HepG2 (cell line): ENCODE measurements at regions not wholly inside any gene's neighbourhood (a gene's known extent, or its start where the extent isn't known, plus 50 kb on each side); places are given as distances from the start of the nearest gene placed in this dataset.

ENCODE experiments used
- ATAC-seq: fragments of 200-7000 bp; cut with Tn5 transposase; 3 replicates; pipeline ENCODE4 v1.9.1; 2020; ENCODE audit warnings: mild to moderate bottlenecking, moderate library complexity
- BruUV-seq: library from RNA; stranded (reverse); fragments of 400-500 nt; replicated peaks from 2 replicates; lab custom pipeline; 2021; lab: Mats Ljungman, UMichigan
- CTCF ChIA-PET: fragments of 300-600 bp; formaldehyde crosslinking; extraction: SDS; loops from one replicate; lab custom pipeline; 2021; ENCODE audit warnings: low total read pairs, inconsistent platforms, low intra/inter-chr PET ratio; lab: Yijun Ruan, JAX
- POLR2A ChIA-PET: fragments of 350-600 bp; sonication (Branson Sonifier 250); formaldehyde crosslinking; loops from one replicate; lab custom pipeline; 2020; ENCODE audit warnings: antibody characterized with exemption, inconsistent platforms; lab: Yijun Ruan, JAX
- DNase-seq: peaks from one replicate; pipeline ENCODE4 v3.0.0-alpha.2; 2015; ENCODE audit warnings: low spot score
- FAIRE-seq: peaks from 3 replicates; lab custom pipeline; 2011; peaks lifted over from hg19 to GRCh38; lab: Jason Lieb, UNC
- H2AFZ ChIP-seq: one replicate; pipeline ENCODE4 v1.6.1; 2011; ENCODE audit warnings: low read length, inconsistent platforms
- H3K27ac ChIP-seq: fragments of 300-600 bp; 3 replicates; pipeline ENCODE4 v1.8.0; 2011; ENCODE audit warnings: mixed run types, mild to moderate bottlenecking, mixed read lengths, low read length, inconsistent platforms; ENCODE audit not compliant: insufficient read depth; ENCODE audit errors: extremely low read length
- H3K27me3 ChIP-seq, 2 experiments: fragments of 200-600 bp in 1 of 2; 2 replicates in 1 of 2; 3 replicates in 1 of 2; pipeline versions ENCODE4 v1.6.0 to v1.8.0; 2011; ENCODE audit warnings: low read length in 2 of 2, mild to moderate bottlenecking in 2 of 2, moderate library complexity in 2 of 2, inconsistent platforms in 1 of 2; ENCODE audit not compliant: insufficient read depth in 2 of 2, control insufficient read depth in 1 of 2
- H3K36me3 ChIP-seq, 2 experiments: fragments of 200-600 bp in 1 of 2; replicated peaks in 1 of 2; 2 replicates in 1 of 2; 3 replicates in 1 of 2; pipeline versions ENCODE4 v1.5.1 to v1.8.0; 2011; ENCODE audit warnings: low read length in 2 of 2, inconsistent platforms in 1 of 2; ENCODE audit not compliant: insufficient read depth in 2 of 2, control insufficient read depth in 1 of 2
- H3K4me1 ChIP-seq: 2 replicates; pipeline ENCODE4 v1.5.1; 2012; ENCODE audit warnings: low read length, inconsistent platforms; ENCODE audit not compliant: insufficient read depth
- H3K4me2 ChIP-seq: 2 replicates; pipeline ENCODE4 v1.6.0; 2011; ENCODE audit warnings: low read depth, low read length, inconsistent platforms
- H3K4me3 ChIP-seq, 3 experiments: fragments of 200-600 bp in 1 of 3; sonication (generic), shearing (Covaris generic) in 1 of 3; replicated peaks in 1 of 3; 2 replicates each; pipeline ENCODE4 v1.5.1; 2011 to 2016; ENCODE audit warnings: low read length in 3 of 3, inconsistent platforms in 2 of 3, low read depth in 2 of 3, mild to moderate bottlenecking in 2 of 3, control low read depth in 1 of 3, mixed read lengths in 1 of 3; ENCODE audit not compliant: insufficient read depth in 1 of 3
- H3K79me2 ChIP-seq: one replicate; pipeline ENCODE4 v1.6.1; 2011; ENCODE audit warnings: low read length, inconsistent platforms; ENCODE audit not compliant: insufficient read depth
- H3K9ac ChIP-seq: 2 replicates; pipeline ENCODE4 v1.6.0; 2011; ENCODE audit warnings: mild to moderate bottlenecking, low read depth, low read length, inconsistent platforms; ENCODE audit not compliant: insufficient read depth
- H3K9me3 ChIP-seq: 2 replicates; pipeline ENCODE4 v1.5.1; 2012; ENCODE audit warnings: mild to moderate bottlenecking, low read length
- H4K20me1 ChIP-seq: 2 replicates; pipeline ENCODE4 v1.6.0; 2011; ENCODE audit warnings: inconsistent platforms, mild to moderate bottlenecking, low read length, moderate library complexity; ENCODE audit not compliant: insufficient read depth
- FLYWCH1 ChIP-seq: sonication (generic); formaldehyde crosslinking; IDR thresholded peaks from 2 replicates; pipeline ENCODE4 v1.8.1; 2023; ENCODE audit warnings: mild to moderate bottlenecking, missing genetic modification reagents
- KDM5B ChIP-seq: sonication (generic); formaldehyde crosslinking; IDR thresholded peaks from 2 replicates; pipeline ENCODE4 v1.4.0; 2020; ENCODE audit warnings: missing genetic modification reagents, mild to moderate bottlenecking, borderline replicate concordance
- MXD1 ChIP-seq: sonication (generic); formaldehyde crosslinking; IDR thresholded peaks from 2 replicates; pipeline ENCODE4 v1.4.0; 2020; ENCODE audit warnings: mild to moderate bottlenecking, missing genetic modification reagents
- NFATC3 ChIP-seq: sonication (generic); formaldehyde crosslinking; IDR thresholded peaks from 2 replicates; pipeline ENCODE4 v1.5.1; 2020; ENCODE audit warnings: mild to moderate bottlenecking, missing genetic modification reagents
- NR2C2 ChIP-seq: sonication (generic); formaldehyde crosslinking; IDR thresholded peaks from 2 replicates; pipeline ENCODE4 v1.4.0; 2020; ENCODE audit warnings: missing genetic modification reagents, mild to moderate bottlenecking, moderate library complexity, borderline replicate concordance
- RAD21 ChIP-seq: fragments of 450-650 bp; formaldehyde crosslinking; IDR thresholded peaks from 2 replicates; pipeline ENCODE4 v1.5.0; 2020; ENCODE audit warnings: mild to moderate bottlenecking
- RARG ChIP-seq: sonication (generic); formaldehyde crosslinking; IDR thresholded peaks from 2 replicates; pipeline ENCODE4 v1.4.0; 2020; ENCODE audit warnings: low read depth, mild to moderate bottlenecking, missing genetic modification reagents
- RBM39 ChIP-seq: fragments of 200-400 bp; formaldehyde crosslinking; IDR thresholded peaks from one replicate; pipeline ENCODE4 v1.6.1; 2018; ENCODE audit warnings: antibody characterized with exemption, mild to moderate bottlenecking, low read depth, low read length; ENCODE audit not compliant: poor library complexity, severe bottlenecking
- SMARCE1 ChIP-seq: fragments of 450-650 bp; IDR thresholded peaks from 2 replicates; pipeline ENCODE4 v1.6.1; 2017; ENCODE audit warnings: borderline replicate concordance
- TEAD2 ChIP-seq: sonication (generic); formaldehyde crosslinking; IDR thresholded peaks from 2 replicates; pipeline ENCODE4 v1.9.0; 2021; ENCODE audit warnings: missing genetic modification reagents
- TP53 ChIP-seq: sonication (generic); formaldehyde crosslinking; conservative IDR thresholded peaks from 2 replicates; pipeline ENCODE4 v1.4.0; 2020; ENCODE audit warnings: missing genetic modification reagents
- ZNF121 ChIP-seq: sonication (generic); formaldehyde crosslinking; IDR thresholded peaks from 2 replicates; pipeline ENCODE4 v1.5.0; 2020; ENCODE audit warnings: mild to moderate bottlenecking, missing genetic modification reagents
- WGBS: methylation state at CpG from one replicate; pipeline ENCODE4 v1.1.6; 2017; ENCODE audit warnings: low lambda C conversion rate; 5-methylcytosine and 5-hydroxymethylcytosine counted together
- in situ Hi-C: cut with HindIII; loops from 2 replicates; pipeline ENCODE4 v1.10.0; 2017; ENCODE audit warnings: low pct_unique_long_range_greater_than_20kb; ENCODE audit not compliant: extremely low pct_ligation_motif_present
- intact Hi-C: fragments of 100-400 bp; cut with micrococcal nuclease; formaldehyde crosslinking; loops from one replicate; pipeline ENCODE4 v1.10.0; 2022; ENCODE audit not compliant: unreplicated experiment
- TF ChIP-seq, protein P1 (sequence below): IDR thresholded peaks from 2 replicates; pipeline ENCODE4 v1.6.1; 2018; ENCODE audit warnings: missing genetic modification reagents

GRCh38 chr16:86430814-86431213, 79.5 kb upstream of the FOXF1 start:
- H3K4me2 ChIP-seq, result no peak overlapping the region
- H3K79me2 ChIP-seq, result no peaks in the 10 kb centered on the region
- H3K4me3 ChIP-seq, result no peak overlapping the region
- H3K4me1 ChIP-seq, result no peaks in the 10 kb centered on the region
- H4K20me1 ChIP-seq, result no peaks in the 10 kb centered on the region
- TF ChIP-seq FLYWCH1 (CRISPR knock-in tag), result no peak
- TF ChIP-seq RARG, result no peak
- no peak for TF ChIP-seq TEAD2
- TF ChIP-seq TP53 (CRISPR knock-in tag), result no peak
- no peak for TF ChIP-seq ZNF121 (CRISPR knock-in tag)
- TF ChIP-seq RBM39, result no peak
- no peak for TF ChIP-seq MXD1 (CRISPR knock-in tag)
- no peak for TF ChIP-seq RAD21 (CRISPR knock-in tag)
- TF ChIP-seq NFATC3, result no peak
- TF ChIP-seq, all 625 proteins: peak for 0
- POLR2A ChIA-PET, result no interaction called here
- no TSS peak for BruUV-seq
- no peak for ATAC-seq
- Histone ChIP-seq H3K27ac (no peak overlapping the region), H3K36me3 (no peaks in the 10 kb centered on the region), H2AFZ (no peak overlapping the region), H3K27me3 (peaks cover 21 to 86% of the 10 kb centered on the region in 2 experiments), H3K9ac (no peak overlapping the region), H3K9me3 (no peaks in the 10 kb centered on the region)
- CTCF ChIA-PET, result no interaction called here
- no peak for FAIRE-seq
- intact Hi-C loops (no loop called here), in situ Hi-C loops (no loop called here)
- 6% methylated on average over 4 of the region's 4 CpGs for WGBS
- no peak for DNase-seq

- Histone ChIP-seq H3K36me3 (no peaks in the 10 kb centered on the region), H2AFZ (no peak overlapping the region), H3K79me2 (no peaks in the 10 kb centered on the region), H4K20me1 (no peaks in the 10 kb centered on the region), H3K27me3 (peaks cover 21 to 84% of the 10 kb centered on the region in 2 experiments), H3K27ac (no peak overlapping the region), H3K4me3 (no peak overlapping the region), H3K9me3 (no peaks in the 10 kb centered on the region), H3K4me2 (no peak overlapping the region), H3K4me1 (no peaks in the 10 kb centered on the region), H3K9ac (no peak overlapping the region)
- intact Hi-C loops, result no loop called here
- POLR2A ChIA-PET, result no interaction called here
- ATAC-seq (peak; percentile 43), DNase-seq (no peak), FAIRE-seq (no peak)
- TF ChIP-seq NR2C2 (CRISPR knock-in tag) (no peak), SMARCE1 (no peak), KDM5B (CRISPR knock-in tag) (no peak)
- TF ChIP-seq, protein P1, sequence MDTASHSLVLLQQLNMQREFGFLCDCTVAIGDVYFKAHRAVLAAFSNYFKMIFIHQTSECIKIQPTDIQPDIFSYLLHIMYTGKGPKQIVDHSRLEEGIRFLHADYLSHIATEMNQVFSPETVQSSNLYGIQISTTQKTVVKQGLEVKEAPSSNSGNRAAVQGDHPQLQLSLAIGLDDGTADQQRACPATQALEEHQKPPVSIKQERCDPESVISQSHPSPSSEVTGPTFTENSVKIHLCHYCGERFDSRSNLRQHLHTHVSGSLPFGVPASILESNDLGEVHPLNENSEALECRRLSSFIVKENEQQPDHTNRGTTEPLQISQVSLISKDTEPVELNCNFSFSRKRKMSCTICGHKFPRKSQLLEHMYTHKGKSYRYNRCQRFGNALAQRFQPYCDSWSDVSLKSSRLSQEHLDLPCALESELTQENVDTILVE (CRISPR knock-in tag), result no peak
- 51% methylated on average over 4 of the region's 11 CpGs for WGBS
- CTCF ChIA-PET, result no interaction called here
- BruUV-seq, result no TSS peak
- in situ Hi-C loops, result no loop called here
Measured at GRCh38 chr16:86431540-86431939, 78.8 kb upstream of the FOXF1 start.
